ENCODE measurements at regions not wholly inside any gene's neighbourhood (a gene's known extent, or its start where the extent isn't known, plus 50 kb on each side); places are given as distances from the start of the nearest gene placed in this dataset.

- no peaks in the 10 kb centered on the region for H3K36me3 ChIP-seq (ENCODE audit: control insufficient read depth, insufficient read depth, low read length)
- no peaks in the 10 kb centered on the region for H3K4me1 ChIP-seq (ENCODE audit: control insufficient read depth, insufficient read depth, low read length)
- WGBS (ENCODE audit: insufficient coverage): no CpG with 5 or more reads among the region's 3 CpGs
- DNase-seq: no peak
- H3K27ac ChIP-seq (ENCODE audit: low read length): no peak overlapping the region
- no peaks in the 10 kb centered on the region for H3K27me3 ChIP-seq (ENCODE audit: control insufficient read depth, insufficient read depth, low read length)
- no peak overlapping the region for H3K4me3 ChIP-seq (ENCODE audit: low read length)
- H3K9me3 ChIP-seq (replicated peaks; ENCODE audit: control insufficient read depth, low read depth, low read length): no peaks in the 10 kb centered on the region
These were observed 367.7 kb downstream of the ADGRL2 start for GRCh38 chr1:82168482-82168881.

DNA sequence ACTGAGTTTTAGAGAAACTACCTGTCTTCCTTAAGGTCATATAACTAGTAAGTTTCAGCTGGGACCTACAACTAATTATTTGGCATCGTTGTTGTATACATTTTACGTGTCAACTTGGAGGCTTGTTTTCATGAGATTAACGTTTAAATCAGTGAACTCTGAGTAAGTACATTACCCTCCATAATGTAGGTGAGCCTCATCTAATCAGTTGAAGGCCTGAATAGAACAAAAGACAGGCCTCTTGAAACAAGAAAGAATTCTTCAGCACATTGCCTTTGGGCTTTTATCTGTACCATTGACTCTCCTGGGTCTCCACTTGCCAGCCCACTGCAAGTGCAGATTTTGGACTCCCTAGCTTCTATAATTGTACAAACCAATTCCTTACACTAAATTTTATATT, 364.6 kb downstream of the ADGRL2 start:
- no peak for DNase-seq
- no peak overlapping the region for H3K27ac ChIP-seq (ENCODE audit: low read length)
- no peak overlapping the region for H3K4me3 ChIP-seq (ENCODE audit: low read length)
- H3K36me3 ChIP-seq (ENCODE audit: control insufficient read depth, insufficient read depth, low read length): no peaks in the 10 kb centered on the region
- H3K9me3 ChIP-seq (replicated peaks; ENCODE audit: control insufficient read depth, low read depth, low read length): no peaks in the 10 kb centered on the region
- no peaks in the 10 kb centered on the region for H3K27me3 ChIP-seq (ENCODE audit: control insufficient read depth, insufficient read depth, low read length)
- H3K4me1 ChIP-seq (ENCODE audit: control insufficient read depth, insufficient read depth, low read length): peaks cover 15% of the 10 kb centered on the region
- no CpG with 5 or more reads among the region's 3 CpGs for WGBS (ENCODE audit: insufficient coverage)

GRCh38 chr1:82162486-82163420, 362.0 kb downstream of the ADGRL2 start:
- Histone ChIP-seq H3K4me1 (ENCODE audit: control insufficient read depth, insufficient read depth, low read length) (peaks cover 16% of the 10 kb centered on the region), H3K4me3 (ENCODE audit: low read length) (no peak overlapping the region), H3K9me3 (replicated peaks; ENCODE audit: control insufficient read depth, low read depth, low read length) (no peaks in the 10 kb centered on the region), H3K27me3 (ENCODE audit: control insufficient read depth, insufficient read depth, low read length) (no peaks in the 10 kb centered on the region), H3K36me3 (ENCODE audit: control insufficient read depth, insufficient read depth, low read length) (no peaks in the 10 kb centered on the region), H3K27ac (ENCODE audit: low read length) (peak overlapping the region; percentile 73)
- WGBS (ENCODE audit: insufficient coverage): 73% methylated on average over 2 of the region's 7 CpGs
- peak; percentile 81 for DNase-seq

DNA sequence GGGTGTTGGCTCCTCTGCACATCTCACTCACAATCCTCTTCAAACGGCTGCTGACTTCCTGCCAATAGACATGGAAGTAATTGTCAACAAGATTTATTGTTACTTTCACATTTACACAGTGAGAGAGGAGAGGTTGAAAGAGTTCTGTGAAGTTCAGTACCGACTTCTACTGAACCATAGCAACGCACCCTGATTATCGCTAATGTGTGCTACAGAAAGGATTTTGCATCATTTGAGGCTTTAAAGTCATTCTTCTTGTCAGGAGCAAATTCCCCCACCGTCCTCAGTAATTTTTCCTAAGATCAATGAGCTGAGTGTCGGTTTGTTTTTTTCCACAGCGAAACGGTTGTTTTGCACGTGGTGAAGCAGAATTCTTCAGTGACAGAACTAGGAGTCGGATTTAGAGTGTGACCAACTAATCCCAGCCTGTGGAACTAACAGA, 361.0 kb downstream of the ADGRL2 start:
- peak overlapping the region; percentile 73 for H3K27ac ChIP-seq (ENCODE audit: low read length)
- H3K4me3 ChIP-seq (ENCODE audit: low read length): peak overlapping the region; percentile 27
- no peaks in the 10 kb centered on the region for H3K9me3 ChIP-seq (replicated peaks; ENCODE audit: control insufficient read depth, low read depth, low read length)
- WGBS (ENCODE audit: insufficient coverage): no CpG with 5 or more reads among the region's 10 CpGs
- peaks cover 16% of the 10 kb centered on the region for H3K4me1 ChIP-seq (ENCODE audit: control insufficient read depth, insufficient read depth, low read length)
- H3K27me3 ChIP-seq (ENCODE audit: control insufficient read depth, insufficient read depth, low read length): no peaks in the 10 kb centered on the region
- DNase-seq: peak; percentile 75
- no peaks in the 10 kb centered on the region for H3K36me3 ChIP-seq (ENCODE audit: control insufficient read depth, insufficient read depth, low read length)

- 88% methylated on average over 3 of the region's 3 CpGs for WGBS (ENCODE audit: insufficient coverage)
- Histone ChIP-seq H3K4me1 (ENCODE audit: control insufficient read depth, insufficient read depth, low read length) (peaks cover 16% of the 10 kb centered on the region), H3K4me3 (ENCODE audit: low read length) (no peak overlapping the region), H3K36me3 (ENCODE audit: control insufficient read depth, insufficient read depth, low read length) (no peaks in the 10 kb centered on the region), H3K27me3 (ENCODE audit: control insufficient read depth, insufficient read depth, low read length) (no peaks in the 10 kb centered on the region), H3K9me3 (replicated peaks; ENCODE audit: control insufficient read depth, low read depth, low read length) (no peaks in the 10 kb centered on the region), H3K27ac (ENCODE audit: low read length) (peak overlapping the region; percentile 73)
- DNase-seq: peak; percentile 82
These were observed 360.2 kb downstream of the ADGRL2 start for GRCh38 chr1:82160903-82161302.

DNA sequence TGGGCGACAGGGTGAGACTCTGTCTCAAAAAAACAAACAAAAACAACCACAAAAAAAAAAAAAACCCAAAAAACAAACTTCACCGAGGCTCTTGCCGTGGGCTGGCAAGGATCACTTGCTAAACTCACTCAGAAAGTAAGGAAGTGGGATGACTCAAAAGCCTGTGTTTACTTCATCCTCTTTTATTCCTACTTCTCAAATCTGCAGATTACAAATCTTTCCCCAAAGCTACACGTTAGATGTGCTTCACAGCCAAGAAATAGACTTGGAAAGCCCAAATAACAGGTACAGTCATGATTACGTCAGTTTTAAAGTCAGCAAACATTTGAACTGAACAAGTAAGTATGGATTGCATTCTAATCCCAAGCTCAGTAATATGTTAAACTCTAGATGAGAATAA, 359.3 kb downstream of the ADGRL2 start:
- 60% methylated on average over 1 of the region's 5 CpGs for WGBS (ENCODE audit: insufficient coverage)
- Histone ChIP-seq H3K27ac (ENCODE audit: low read length) (peak overlapping the region; percentile 31), H3K4me3 (ENCODE audit: low read length) (no peak overlapping the region), H3K9me3 (replicated peaks; ENCODE audit: control insufficient read depth, low read depth, low read length) (no peaks in the 10 kb centered on the region), H3K36me3 (ENCODE audit: control insufficient read depth, insufficient read depth, low read length) (no peaks in the 10 kb centered on the region), H3K4me1 (ENCODE audit: control insufficient read depth, insufficient read depth, low read length) (peaks cover 16% of the 10 kb centered on the region), H3K27me3 (ENCODE audit: control insufficient read depth, insufficient read depth, low read length) (no peaks in the 10 kb centered on the region)
- peak; percentile 16 for DNase-seq

GRCh38 chr1:82158981-82159380, 358.2 kb downstream of the ADGRL2 start:
- no peaks in the 10 kb centered on the region for H3K9me3 ChIP-seq (replicated peaks; ENCODE audit: control insufficient read depth, low read depth, low read length)
- H3K27ac ChIP-seq (ENCODE audit: low read length): no peak overlapping the region
- no peaks in the 10 kb centered on the region for H3K27me3 ChIP-seq (ENCODE audit: control insufficient read depth, insufficient read depth, low read length)
- no peak for DNase-seq
- 94% methylated on average over 2 of the region's 4 CpGs for WGBS (ENCODE audit: insufficient coverage)
- no peaks in the 10 kb centered on the region for H3K36me3 ChIP-seq (ENCODE audit: control insufficient read depth, insufficient read depth, low read length)
- peaks cover 16% of the 10 kb centered on the region for H3K4me1 ChIP-seq (ENCODE audit: control insufficient read depth, insufficient read depth, low read length)
- H3K4me3 ChIP-seq (ENCODE audit: low read length): no peak overlapping the region

DNA sequence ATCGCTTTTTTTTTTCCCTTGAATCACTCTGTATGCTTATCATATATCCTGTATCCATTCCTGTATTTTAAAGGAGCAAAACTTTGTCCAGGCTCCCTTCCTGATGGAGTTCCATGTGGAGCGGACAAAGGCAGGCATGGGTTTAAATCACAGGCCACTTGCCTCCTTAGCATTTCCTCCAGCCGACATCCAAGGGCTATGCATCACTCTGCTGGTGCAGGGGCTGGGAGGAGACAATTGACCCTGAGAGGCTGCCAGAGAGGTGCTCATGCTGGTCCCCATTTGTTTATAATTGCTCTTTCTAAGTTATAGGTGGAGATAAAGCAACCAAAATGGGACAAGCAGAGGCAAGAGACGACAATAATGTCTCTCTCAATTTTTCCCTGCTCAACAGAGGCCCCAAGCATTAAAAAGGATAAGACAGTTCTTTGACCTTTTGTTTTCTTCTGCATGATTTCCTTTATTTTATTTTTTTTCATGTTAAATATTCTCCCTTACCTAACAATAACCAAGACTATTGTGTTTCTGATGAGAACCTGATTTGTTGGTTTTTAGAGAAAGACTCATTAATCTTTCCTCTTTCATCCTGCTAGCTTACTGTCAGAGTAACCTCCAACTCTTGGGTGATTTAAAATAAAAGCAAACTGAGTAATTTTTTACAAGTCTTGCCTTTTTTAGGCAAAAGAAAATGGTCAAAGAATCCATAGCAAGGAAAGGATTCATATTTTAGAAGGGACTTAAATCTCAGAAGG, 353.7 kb downstream of the ADGRL2 start:
- peaks cover 7% of the 10 kb centered on the region for H3K4me1 ChIP-seq (ENCODE audit: control insufficient read depth, insufficient read depth, low read length)
- H3K27me3 ChIP-seq (ENCODE audit: control insufficient read depth, insufficient read depth, low read length): no peaks in the 10 kb centered on the region
- no CpG with 5 or more reads among the region's 4 CpGs for WGBS (ENCODE audit: insufficient coverage)
- no peak for DNase-seq
- no peak overlapping the region for H3K4me3 ChIP-seq (ENCODE audit: low read length)
- H3K9me3 ChIP-seq (replicated peaks; ENCODE audit: control insufficient read depth, low read depth, low read length): no peaks in the 10 kb centered on the region
- H3K27ac ChIP-seq (ENCODE audit: low read length): no peak overlapping the region
- H3K36me3 ChIP-seq (ENCODE audit: control insufficient read depth, insufficient read depth, low read length): no peaks in the 10 kb centered on the region

DNA sequence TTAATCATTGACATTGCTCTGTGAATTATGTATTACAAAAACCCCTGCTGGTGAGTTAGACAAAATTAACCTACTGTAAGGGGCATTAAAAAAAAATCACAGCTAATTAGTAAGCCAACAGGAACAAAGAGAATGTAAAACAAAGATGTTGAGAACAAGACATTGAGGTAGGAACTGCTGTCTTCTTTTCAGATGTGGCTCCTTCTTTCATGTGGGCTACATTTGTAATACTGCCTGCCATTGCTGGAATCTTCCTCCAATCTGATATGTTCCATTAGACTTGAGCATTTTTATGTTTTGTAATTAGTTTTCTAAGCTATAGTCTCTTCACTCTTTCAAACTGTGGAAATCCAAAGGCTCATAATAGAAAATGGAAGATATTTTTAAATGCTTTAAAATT, 353.0 kb downstream of the ADGRL2 start:
- no peaks in the 10 kb centered on the region for H3K36me3 ChIP-seq (ENCODE audit: control insufficient read depth, insufficient read depth, low read length)
- no peak overlapping the region for H3K4me3 ChIP-seq (ENCODE audit: low read length)
- no peak overlapping the region for H3K27ac ChIP-seq (ENCODE audit: low read length)
- H3K27me3 ChIP-seq (ENCODE audit: control insufficient read depth, insufficient read depth, low read length): no peaks in the 10 kb centered on the region
- H3K4me1 ChIP-seq (ENCODE audit: control insufficient read depth, insufficient read depth, low read length): peaks cover 7% of the 10 kb centered on the region
- H3K9me3 ChIP-seq (replicated peaks; ENCODE audit: control insufficient read depth, low read depth, low read length): no peaks in the 10 kb centered on the region
- no peak for DNase-seq

DNA sequence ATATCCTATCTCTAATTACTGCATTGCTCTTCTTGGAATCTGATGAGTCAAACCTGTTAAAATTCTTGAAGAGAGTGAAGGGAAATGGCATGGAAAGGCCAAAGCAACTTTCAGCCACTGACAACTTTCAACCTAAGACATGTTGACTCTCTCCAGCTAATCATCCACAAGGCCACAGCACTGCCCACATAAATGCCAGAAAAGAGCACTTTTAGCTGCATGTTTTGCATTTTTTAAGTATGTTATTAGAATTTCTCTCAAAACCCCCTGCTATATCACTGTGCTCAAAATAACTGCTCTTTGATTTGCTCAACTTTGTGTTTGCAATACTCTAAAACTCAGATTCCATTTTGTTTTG, 352.5 kb downstream of the ADGRL2 start:
- Histone ChIP-seq H3K27me3 (ENCODE audit: control insufficient read depth, insufficient read depth, low read length) (no peaks in the 10 kb centered on the region), H3K36me3 (ENCODE audit: control insufficient read depth, insufficient read depth, low read length) (no peaks in the 10 kb centered on the region), H3K27ac (ENCODE audit: low read length) (no peak overlapping the region), H3K4me3 (ENCODE audit: low read length) (no peak overlapping the region), H3K9me3 (replicated peaks; ENCODE audit: control insufficient read depth, low read depth, low read length) (no peaks in the 10 kb centered on the region), H3K4me1 (ENCODE audit: control insufficient read depth, insufficient read depth, low read length) (peaks cover 7% of the 10 kb centered on the region)
- peak; percentile 16 for DNase-seq

Data from muscle of leg (tissue), 3 donors.